HG02798 (cell line): ENCODE measurements at regions not wholly inside any gene's neighbourhood (a gene's known extent, or its start where the extent isn't known, plus 50 kb on each side); places are given as distances from the start of the nearest gene placed in this dataset.

Source experiments
- ATAC-seq: cut with Tn5 transposase; IDR thresholded peaks from one replicate; pipeline ENCODE4 v1.9.1; 2021; ENCODE audit warnings: mild to moderate bottlenecking; ENCODE audit not compliant: unreplicated experiment, poor library complexity

GRCh38 chr12:125221602-125222001 is 156.4 kb downstream of the AACS start:
- ATAC-seq, result no peak

GRCh38 chr12:125222876-125223275 is 157.6 kb downstream of the AACS start:
- no peak for ATAC-seq

- ATAC-seq, result no peak
Observed at GRCh38 chr12:125225641-125226040, 160.4 kb downstream of the AACS start.

- no peak for ATAC-seq
Observed at GRCh38 chr12:125228519-125229260, 163.5 kb downstream of the AACS start.

- ATAC-seq, result no peak
Observed at GRCh38 chr12:125229878-125230530, 164.8 kb downstream of the AACS start.

GRCh38 chr12:125233319-125233718 is 168.1 kb downstream of the AACS start:
- no peak for ATAC-seq

GRCh38 chr12:125239563-125239962 is 174.3 kb downstream of the AACS start:
- ATAC-seq, result no peak

- no peak for ATAC-seq
Observed at GRCh38 chr12:125240717-125241116, 175.5 kb downstream of the AACS start.

- ATAC-seq, result no peak
Observed at GRCh38 chr12:125243811-125244210, 178.6 kb downstream of the AACS start.

GRCh38 chr12:125244338-125244737 is 179.1 kb downstream of the AACS start:
- no peak for ATAC-seq

GRCh38 chr12:125245581-125246557 is 180.6 kb downstream of the AACS start:
- no peak for ATAC-seq

- peak; percentile 45 for ATAC-seq
Observed at GRCh38 chr12:125247477-125247876, 182.2 kb downstream of the AACS start.

- ATAC-seq, result no peak
Observed at GRCh38 chr12:125249066-125249824, 184.0 kb downstream of the AACS start.

GRCh38 chr12:125249932-125250331 is 184.7 kb downstream of the AACS start:
- ATAC-seq, result no peak

GRCh38 chr12:125254236-125254635 is 189.0 kb downstream of the AACS start:
- ATAC-seq, result no peak

GRCh38 chr12:125254856-125255255 is 189.6 kb downstream of the AACS start:
- ATAC-seq, result no peak

- ATAC-seq, result no peak
Observed at GRCh38 chr12:125255935-125256633, 190.8 kb downstream of the AACS start.

- no peak for ATAC-seq
Observed at GRCh38 chr12:125256634-125256936, 191.3 kb downstream of the AACS start.

GRCh38 chr12:125259178-125259867 is 194.1 kb downstream of the AACS start:
- no peak for ATAC-seq
